HG03064 (cell line): ENCODE measurements at regions not wholly inside any gene's neighbourhood (a gene's known extent, or its start where the extent isn't known, plus 50 kb on each side); places are given as distances from the start of the nearest gene placed in this dataset.
"Not testable (repeated sequence)": the region's sequence is repeated elsewhere in the genome, so short reads cannot be mapped to it uniquely, and the experiment has no call there.

Experiments
- ATAC-seq: cut with Tn5 transposase; IDR thresholded peaks from one replicate; pipeline ENCODE4 v1.9.1; 2021; ENCODE audit warnings: low read depth; ENCODE audit not compliant: unreplicated experiment

GRCh38 chr4:114226968-114227760, 247.7 kb upstream of the ARSJ start:
- no peak for ATAC-seq

- no peak for ATAC-seq
Measured at GRCh38 chr4:114229706-114230105, 250.3 kb upstream of the ARSJ start.

- no peak for ATAC-seq
Measured at GRCh38 chr4:114236171-114236769, 256.8 kb upstream of the ARSJ start.

- no peak for ATAC-seq
Measured at GRCh38 chr4:114237997-114238396, 258.6 kb upstream of the ARSJ start.

GRCh38 chr4:114249561-114249960, 270.1 kb upstream of the ARSJ start:
- no peak for ATAC-seq

GRCh38 chr4:114249976-114250375, 270.5 kb upstream of the ARSJ start:
- ATAC-seq: no peak

GRCh38 chr4:114250439-114250891, 271.0 kb upstream of the ARSJ start:
- ATAC-seq: no peak

- no peak for ATAC-seq
Measured at GRCh38 chr4:114251020-114251419, 271.6 kb upstream of the ARSJ start.

GRCh38 chr4:114252499-114252898, 273.1 kb upstream of the ARSJ start:
- ATAC-seq: no peak

- ATAC-seq: no peak
Measured at GRCh38 chr4:114257501-114257900, 278.1 kb upstream of the ARSJ start.

GRCh38 chr4:114262421-114262820, 283.0 kb upstream of the ARSJ start:
- not testable (repeated sequence) for ATAC-seq

- no peak for ATAC-seq
Measured at GRCh38 chr4:114263233-114263632, 283.8 kb upstream of the ARSJ start.

- ATAC-seq: no peak
Measured at GRCh38 chr4:114264452-114264851, 285.0 kb upstream of the ARSJ start.

GRCh38 chr4:114264877-114265291, 285.4 kb upstream of the ARSJ start:
- no peak for ATAC-seq

GRCh38 chr4:114265342-114265741, 285.9 kb upstream of the ARSJ start:
- ATAC-seq: no peak

- ATAC-seq: no peak
Measured at GRCh38 chr4:114267976-114268375, 288.5 kb upstream of the ARSJ start.

GRCh38 chr4:114271031-114271430, 291.6 kb upstream of the ARSJ start:
- no peak for ATAC-seq

- ATAC-seq: no peak
Measured at GRCh38 chr4:114272226-114272625, 292.8 kb upstream of the ARSJ start.

GRCh38 chr4:114273238-114273637, 293.8 kb upstream of the ARSJ start:
- ATAC-seq: no peak

- ATAC-seq: no peak
Measured at GRCh38 chr4:114277690-114278089, 298.2 kb upstream of the ARSJ start.

GRCh38 chr4:114279066-114279465, 299.6 kb upstream of the ARSJ start:
- ATAC-seq: no peak

GRCh38 chr4:114279711-114280110, 300.3 kb upstream of the ARSJ start:
- no peak for ATAC-seq
